Fibroblast of gingiva (primary cell): ENCODE measurements at regions not wholly inside any gene's neighbourhood (a gene's known extent, or its start where the extent isn't known, plus 50 kb on each side); places are given as distances from the start of the nearest gene placed in this dataset.

Experiments
- DNase-seq: peaks from one replicate; pipeline ENCODE4 v3.0.0-alpha.2; 2011; ENCODE audit warnings: low read depth

DNA sequence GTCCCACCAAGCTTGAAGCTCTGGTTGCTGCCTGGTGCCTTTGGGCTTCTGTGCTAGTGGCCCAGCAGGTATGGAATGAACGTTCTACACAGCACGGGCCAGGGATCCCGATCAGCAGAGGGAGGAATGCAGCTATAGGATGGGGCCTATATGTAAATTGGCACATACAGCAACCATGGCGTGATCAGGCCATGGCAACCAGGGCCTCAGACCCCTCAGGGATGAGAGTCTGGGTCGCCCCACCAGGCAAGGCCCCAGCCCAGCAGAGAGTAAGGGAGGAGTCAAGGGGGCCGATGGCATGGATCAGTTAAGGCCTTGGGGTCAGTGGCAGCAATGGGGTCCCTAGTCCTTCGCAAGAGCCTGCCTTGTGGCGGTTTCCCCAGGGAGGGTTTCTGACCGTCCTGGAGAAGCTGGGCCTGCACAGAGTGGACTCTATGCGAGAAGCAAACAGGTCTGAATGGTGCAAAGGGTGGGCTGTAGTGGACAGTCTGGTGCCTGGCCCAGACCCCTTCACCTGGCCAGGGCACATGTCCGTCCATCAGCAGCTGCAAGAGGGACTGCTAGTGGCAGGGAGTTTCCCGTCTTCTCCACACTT is 98.2 kb upstream of the SLC22A11 start:
- no peak for DNase-seq

DNA sequence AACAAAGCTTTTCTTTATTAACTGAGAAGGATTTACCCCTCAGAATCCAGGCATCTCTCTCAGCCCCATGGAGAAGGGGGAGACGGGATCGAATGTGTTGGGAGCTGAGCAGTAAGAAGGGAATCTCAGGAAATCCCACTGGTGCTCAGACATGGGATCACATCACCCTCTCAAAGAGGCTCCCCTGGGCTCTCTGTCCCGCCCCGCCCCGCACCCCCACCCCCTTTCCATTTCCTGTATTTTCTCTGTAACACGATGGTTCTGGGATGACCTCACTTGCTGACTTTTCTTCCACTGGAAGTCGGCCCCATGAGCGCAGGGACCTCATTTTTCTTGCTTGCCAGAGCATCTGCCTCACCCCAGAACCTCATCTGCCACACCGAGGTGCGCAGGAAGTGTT is 96.7 kb upstream of the SLC22A11 start:
- DNase-seq = no peak

DNA sequence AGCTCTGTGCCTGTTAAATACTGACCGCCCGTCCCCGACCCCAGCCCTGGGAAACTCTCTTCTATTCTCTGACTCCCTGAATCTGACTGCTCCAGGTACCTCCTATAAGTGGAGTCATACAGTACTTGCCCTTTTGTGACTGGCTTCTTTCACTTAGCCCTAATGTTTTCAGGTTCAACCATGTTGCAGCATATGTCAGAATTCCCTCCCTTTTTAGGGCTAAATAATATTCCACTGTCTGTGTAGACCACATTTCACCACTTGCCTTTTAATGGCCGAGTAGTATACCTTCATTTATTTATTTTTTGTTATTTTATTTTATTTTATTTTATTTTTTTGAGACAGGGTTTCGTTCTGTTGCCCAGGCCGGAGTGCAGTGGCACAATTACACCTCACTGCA is 96.1 kb upstream of the SLC22A11 start:
- no peak for DNase-seq

DNA sequence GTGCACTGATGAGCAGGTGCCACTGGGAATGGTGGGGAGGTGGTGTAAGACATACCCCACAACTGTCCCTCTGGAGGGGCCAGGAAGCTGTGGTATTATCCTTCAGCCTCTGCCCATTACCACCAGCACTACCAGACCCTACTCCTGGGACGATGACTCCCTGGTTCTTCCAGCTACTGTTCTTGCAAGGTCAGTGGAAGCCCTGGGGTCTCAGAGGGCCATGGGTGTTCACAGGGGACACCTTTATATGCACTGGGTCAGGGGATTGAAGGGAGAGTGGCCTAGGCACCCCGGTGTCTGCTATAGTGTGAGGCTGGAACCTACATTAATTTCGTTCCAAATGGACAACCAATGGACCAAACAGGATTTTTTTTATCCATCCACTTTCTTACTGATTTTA is 94.7 kb upstream of the SLC22A11 start:
- DNase-seq = no peak

DNA sequence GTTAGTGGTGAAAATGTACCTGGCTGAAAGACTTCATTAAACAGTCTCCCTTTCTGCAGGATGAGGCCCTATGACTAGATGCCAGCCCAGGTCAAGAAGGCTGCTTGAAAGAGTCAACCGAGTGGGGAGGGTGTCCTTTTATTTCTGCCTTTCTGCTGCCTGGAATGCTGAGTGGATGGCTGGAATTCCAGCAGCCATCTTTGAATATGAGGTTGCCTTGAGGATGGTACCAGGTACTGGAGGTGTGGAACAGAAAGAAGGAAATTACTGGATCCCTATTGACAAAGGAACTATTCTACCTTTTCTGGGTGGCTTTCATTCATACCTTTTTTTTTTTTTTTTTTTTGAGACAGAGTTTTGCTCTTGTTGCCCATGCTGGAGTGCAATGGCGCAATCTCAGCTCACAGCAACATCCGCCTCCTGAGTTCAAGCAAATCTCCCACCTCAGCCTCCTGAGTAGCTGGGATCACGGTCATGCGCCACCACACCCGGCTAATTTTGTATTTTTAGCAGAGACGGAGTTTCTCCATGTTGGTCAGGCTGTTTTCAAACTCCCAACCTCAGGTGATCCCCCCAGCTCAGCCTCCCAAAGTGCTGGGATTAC is 89.5 kb upstream of the SLC22A11 start:
- no peak for DNase-seq

DNA sequence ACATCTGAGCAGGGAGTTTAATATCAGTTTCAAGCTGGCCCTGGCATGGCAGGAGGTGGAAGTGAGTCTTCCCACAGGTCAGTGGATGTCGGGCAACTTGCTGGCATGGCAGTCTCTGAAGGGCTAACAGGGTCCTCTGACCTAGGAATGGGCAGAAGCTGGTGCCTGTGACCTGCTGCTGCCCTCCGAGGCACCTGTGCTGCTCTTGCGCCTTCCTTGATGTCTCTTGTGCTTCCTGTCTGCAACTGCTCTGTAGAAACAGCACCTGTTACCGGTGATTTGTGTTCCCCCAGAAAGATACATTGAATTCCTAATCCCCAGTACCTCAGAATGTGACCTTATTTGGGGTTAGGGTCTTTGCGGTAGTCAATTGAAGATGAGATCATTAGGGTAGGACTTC is 86.5 kb upstream of the SLC22A11 start:
- no peak for DNase-seq

- no peak for DNase-seq
Observed at GRCh38 chr11:64472593-64473455, 82.9 kb upstream of the SLC22A11 start.

- DNase-seq = no peak
Observed at GRCh38 chr11:64474680-64475079, 81.1 kb upstream of the SLC22A11 start.

DNA sequence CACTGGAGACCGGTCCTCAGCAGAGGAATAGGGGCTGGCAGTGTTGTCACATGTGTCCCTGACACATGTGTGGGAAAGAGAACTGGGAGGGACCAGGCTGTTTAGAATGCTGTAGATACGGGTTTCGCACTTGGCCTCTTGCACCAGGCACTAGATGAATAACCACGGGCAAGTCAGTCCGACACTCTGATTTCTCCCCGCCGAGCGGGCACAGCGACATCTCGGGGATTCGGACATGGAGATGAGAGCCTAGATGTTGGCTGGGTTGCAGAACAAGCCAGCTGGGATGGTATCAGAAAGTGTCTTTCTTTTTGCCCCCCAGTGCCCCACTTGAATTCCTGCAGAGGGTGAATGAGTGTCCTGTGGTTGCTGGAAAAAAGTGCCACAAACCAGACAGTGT is 80.6 kb upstream of the SLC22A11 start:
- DNase-seq = no peak

DNA sequence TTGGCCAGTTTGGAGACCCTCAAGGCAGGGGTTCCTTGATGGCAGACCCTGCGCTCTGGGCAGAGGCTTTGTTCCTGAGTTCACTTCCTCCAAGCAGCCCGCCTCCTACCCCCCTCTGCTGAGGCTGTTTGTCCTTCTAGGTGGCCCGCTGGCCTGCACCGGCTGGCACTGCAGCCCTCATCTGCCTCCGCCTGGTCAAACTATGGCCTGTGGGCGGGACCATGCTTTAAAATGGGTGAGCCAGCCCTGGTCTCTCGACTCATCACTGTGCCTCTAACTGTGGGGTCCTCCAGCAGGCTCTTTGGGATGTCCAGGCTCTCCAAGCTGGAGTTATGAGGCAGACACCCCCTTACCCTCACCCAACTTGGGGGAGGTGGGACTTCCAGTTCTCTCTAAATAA is 78.9 kb upstream of the SLC22A11 start:
- DNase-seq = no peak

- DNase-seq = no peak
Observed at GRCh38 chr11:64477675-64478074, 78.1 kb upstream of the SLC22A11 start.

DNA sequence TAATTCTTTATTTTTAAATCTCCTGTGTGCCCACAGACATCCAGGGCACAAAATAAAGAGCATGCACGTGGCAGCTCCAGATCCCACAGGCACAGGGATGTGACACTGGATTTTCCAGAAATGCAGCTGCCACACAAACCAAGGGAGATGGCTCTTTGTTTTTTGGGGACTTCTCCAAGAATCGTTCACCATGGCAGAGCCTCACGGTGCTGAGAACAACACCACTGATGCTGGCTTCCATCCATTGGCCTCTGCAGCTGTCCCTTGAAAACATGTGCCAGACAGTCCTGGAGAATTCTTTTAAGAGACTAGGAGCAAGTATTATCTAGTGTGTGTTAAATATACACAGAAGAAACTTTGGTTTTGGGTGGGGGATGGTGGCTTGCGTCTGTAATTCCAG is 73.2 kb upstream of the SLC22A11 start:
- DNase-seq = no peak

- no peak for DNase-seq
Observed at GRCh38 chr11:64484191-64485022, 71.3 kb upstream of the SLC22A11 start.

DNA sequence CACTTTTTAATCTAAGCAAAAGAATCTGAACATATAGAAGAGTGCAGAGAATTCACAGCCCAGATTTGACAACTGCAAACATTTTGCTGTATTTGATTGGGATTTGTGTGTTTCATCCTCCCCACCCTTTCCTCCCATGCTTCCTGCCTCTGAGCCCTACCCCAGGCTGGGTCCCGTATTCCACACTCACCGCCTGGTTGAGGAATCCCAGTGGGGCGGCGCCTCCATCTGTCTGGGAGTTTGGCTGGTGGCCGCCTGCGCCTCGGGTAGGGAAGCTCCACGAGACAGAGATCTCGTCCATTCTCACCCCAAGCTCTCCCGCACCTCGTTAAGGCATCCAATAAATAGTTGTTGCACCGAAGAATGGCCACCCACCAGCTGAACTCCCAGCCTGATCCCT is 70.7 kb upstream of the SLC22A11 start:
- DNase-seq = no peak

- peak; percentile 8 for DNase-seq
Observed at GRCh38 chr11:64489831-64490441, 65.8 kb upstream of the SLC22A11 start.

DNA sequence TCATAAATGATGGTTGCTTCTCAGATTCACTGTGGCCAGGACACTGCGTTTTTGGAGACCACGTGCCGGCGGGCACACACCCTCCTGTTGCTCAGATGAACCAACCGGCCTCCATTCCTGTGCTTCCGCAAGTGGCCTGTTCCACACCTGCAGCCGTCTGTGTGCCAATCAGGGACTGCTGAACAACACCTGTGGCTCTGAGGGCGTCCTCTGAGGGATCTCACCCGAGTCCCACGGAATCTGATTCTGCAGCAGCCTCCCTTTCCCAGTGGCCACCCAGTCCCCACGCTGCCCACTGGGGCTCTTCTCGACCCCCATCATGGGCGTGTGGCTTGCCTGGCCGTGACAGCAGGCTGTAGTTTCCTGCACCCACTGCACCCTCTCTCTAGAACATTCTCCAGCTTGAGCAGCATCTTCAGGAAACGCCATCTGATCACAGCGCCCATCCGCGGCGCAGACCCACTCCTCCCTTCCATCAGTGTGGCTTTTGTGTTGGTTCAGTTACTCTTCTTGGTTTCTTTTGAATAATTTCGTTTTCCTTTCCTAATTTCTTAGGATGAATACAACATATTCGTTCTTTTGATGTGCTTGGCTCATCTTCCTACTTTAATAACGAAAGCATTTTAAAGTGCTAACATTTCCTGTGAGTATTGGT is 65.1 kb upstream of the SLC22A11 start:
- no peak for DNase-seq

- DNase-seq = no peak
Observed at GRCh38 chr11:64492561-64492960, 63.2 kb upstream of the SLC22A11 start.

GRCh38 chr11:64498136-64498535 is 57.6 kb upstream of the SLC22A11 start:
- DNase-seq = no peak

GRCh38 chr11:64499261-64500004 is 56.3 kb upstream of the SLC22A11 start:
- no peak for DNase-seq

- DNase-seq = no peak
Observed at GRCh38 chr11:64500176-64501013, 55.3 kb upstream of the SLC22A11 start.
